ENCODE measurements at regions not wholly inside any gene's neighbourhood (a gene's known extent, or its start where the extent isn't known, plus 50 kb on each side); places are given as distances from the start of the nearest gene placed in this dataset.

GRCh38 chr12:13534645-13535398 is 338.3 kb downstream of the EMP1 start:
- TF ChIP-seq FOXP2 (optimal IDR thresholded peaks at IDR 0.05; ENCODE audit: borderline replicate concordance, extremely low read depth, extremely low read length, insufficient read depth) (no peak), POLR2AphosphoS5 (IDR thresholded peaks at IDR 0.05; ENCODE audit: low read depth, low read length) (no peak)
- TF ChIP-seq, protein P1, sequence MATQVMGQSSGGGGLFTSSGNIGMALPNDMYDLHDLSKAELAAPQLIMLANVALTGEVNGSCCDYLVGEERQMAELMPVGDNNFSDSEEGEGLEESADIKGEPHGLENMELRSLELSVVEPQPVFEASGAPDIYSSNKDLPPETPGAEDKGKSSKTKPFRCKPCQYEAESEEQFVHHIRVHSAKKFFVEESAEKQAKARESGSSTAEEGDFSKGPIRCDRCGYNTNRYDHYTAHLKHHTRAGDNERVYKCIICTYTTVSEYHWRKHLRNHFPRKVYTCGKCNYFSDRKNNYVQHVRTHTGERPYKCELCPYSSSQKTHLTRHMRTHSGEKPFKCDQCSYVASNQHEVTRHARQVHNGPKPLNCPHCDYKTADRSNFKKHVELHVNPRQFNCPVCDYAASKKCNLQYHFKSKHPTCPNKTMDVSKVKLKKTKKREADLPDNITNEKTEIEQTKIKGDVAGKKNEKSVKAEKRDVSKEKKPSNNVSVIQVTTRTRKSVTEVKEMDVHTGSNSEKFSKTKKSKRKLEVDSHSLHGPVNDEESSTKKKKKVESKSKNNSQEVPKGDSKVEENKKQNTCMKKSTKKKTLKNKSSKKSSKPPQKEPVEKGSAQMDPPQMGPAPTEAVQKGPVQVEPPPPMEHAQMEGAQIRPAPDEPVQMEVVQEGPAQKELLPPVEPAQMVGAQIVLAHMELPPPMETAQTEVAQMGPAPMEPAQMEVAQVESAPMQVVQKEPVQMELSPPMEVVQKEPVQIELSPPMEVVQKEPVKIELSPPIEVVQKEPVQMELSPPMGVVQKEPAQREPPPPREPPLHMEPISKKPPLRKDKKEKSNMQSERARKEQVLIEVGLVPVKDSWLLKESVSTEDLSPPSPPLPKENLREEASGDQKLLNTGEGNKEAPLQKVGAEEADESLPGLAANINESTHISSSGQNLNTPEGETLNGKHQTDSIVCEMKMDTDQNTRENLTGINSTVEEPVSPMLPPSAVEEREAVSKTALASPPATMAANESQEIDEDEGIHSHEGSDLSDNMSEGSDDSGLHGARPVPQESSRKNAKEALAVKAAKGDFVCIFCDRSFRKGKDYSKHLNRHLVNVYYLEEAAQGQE (IDR thresholded peaks at IDR 0.05; ENCODE audit: insufficient read depth in 1 of 2, low read depth in 2 of 2, low read length in 2 of 2): no peak

Data from PFSK-1 (cell line).